A549 (cell line): ENCODE measurements at regions not wholly inside any gene's neighbourhood (a gene's known extent, or its start where the extent isn't known, plus 50 kb on each side); places are given as distances from the start of the nearest gene placed in this dataset.

Experiments used
- ATAC-seq, 2 experiments: fragments of 200-7000 bp in 1 of 2; fragments of >200 bp in 1 of 2; cut with Nextera tagmentation in 1 of 2; cut with Tn5 transposase in 1 of 2; 3 replicates each; pipeline versions ENCODE4 v1.8.0 to v1.9.1; 2018 to 2020; ENCODE audit warnings: mild to moderate bottlenecking in 1 of 2, moderate library complexity in 1 of 2
- CTCF ChIA-PET: fragments of 300-600 bp; sonication (Branson Sonifier 250); formaldehyde crosslinking; extraction: SDS; loops from one replicate; lab custom pipeline; 2021; ENCODE audit warnings: antibody characterized with exemption, inconsistent platforms; lab: Yijun Ruan, JAX
- POLR2A ChIA-PET: fragments of 350-600 bp; formaldehyde crosslinking; extraction: SDS; loops from one replicate; lab custom pipeline; 2021; ENCODE audit warnings: antibody characterized with exemption, inconsistent platforms; lab: Yijun Ruan, JAX
- DNase-seq, 2 experiments: peaks; one replicate each; pipeline versions ENCODE4 v3.0.0 to v3.0.0-alpha.2; 2011 to 2016; ENCODE audit warnings: low read depth in 1 of 2, low spot score in 1 of 2
- FAIRE-seq: peaks from 2 replicates; lab custom pipeline; 2011; peaks lifted over from hg19 to GRCh38; lab: Jason Lieb, UNC
- H3K27ac ChIP-seq, 2 experiments: fragments of >200 bp; sonication (Bioruptor Twin); formaldehyde crosslinking; 3 replicates each; pipeline ENCODE4 v1.5.1; 2016 to 2017
- H3K4me1 ChIP-seq: fragments of >200 bp; sonication (Bioruptor Twin); formaldehyde crosslinking; 3 replicates; pipeline ENCODE4 v1.6.1; 2016
- H3K4me2 ChIP-seq: fragments of >200 bp; sonication (Bioruptor Twin); formaldehyde crosslinking; 3 replicates; pipeline ENCODE4 v1.6.1; 2016
- H3K4me3 ChIP-seq: fragments of >200 bp; sonication (Bioruptor Twin); formaldehyde crosslinking; 3 replicates; pipeline ENCODE4 v1.5.1; 2016
- H3K9me3 ChIP-seq: fragments of >200 bp; sonication (Bioruptor Twin); formaldehyde crosslinking; 3 replicates; pipeline ENCODE4 v1.6.1; 2016
- BHLHE40 ChIP-seq: IDR thresholded peaks from 2 replicates; pipeline ENCODE4 v1.6.1; 2012; ENCODE audit warnings: low read depth, low read length, inconsistent platforms
- CBX8 ChIP-seq: fragments of 200-600 bp; sonication (generic); IDR thresholded peaks from 2 replicates; pipeline ENCODE4 v1.6.1; 2016
- CEBPB ChIP-seq, 2 experiments: fragments of >200 bp in 1 of 2; sonication (Bioruptor Twin) in 1 of 2; formaldehyde crosslinking in 1 of 2; IDR thresholded peaks; 2 replicates each; pipeline ENCODE4 v1.6.1; 2012 to 2016
- CHD4 ChIP-seq: fragments of 200-600 bp; sonication (generic); IDR thresholded peaks from 2 replicates; pipeline ENCODE4 v1.6.1; 2016; ENCODE audit warnings: antibody characterized with exemption, mild to moderate bottlenecking, borderline replicate concordance
- EP300 ChIP-seq, 2 experiments: fragments of >200 bp; sonication (Bioruptor Twin); formaldehyde crosslinking; IDR thresholded peaks; 2 replicates in 1 of 2; 3 replicates in 1 of 2; pipeline ENCODE4 v1.6.1; 2016 to 2017
- FOSL2 ChIP-seq, 2 experiments: fragments of 450-650 bp in 1 of 2; fragments of >200 bp in 1 of 2; sonication (Bioruptor Twin) in 1 of 2; formaldehyde crosslinking; IDR thresholded peaks; 2 replicates each; pipeline versions ENCODE4 v1.5.0 to v1.6.1; 2016 to 2020; ENCODE audit warnings: mild to moderate bottlenecking in 1 of 2, moderate library complexity in 1 of 2
- GATA3 ChIP-seq: IDR thresholded peaks from 2 replicates; pipeline ENCODE4 v1.6.1; 2012; ENCODE audit warnings: borderline replicate concordance
- HDAC2 ChIP-seq: fragments of 200-600 bp; sonication (generic); IDR thresholded peaks from 2 replicates; pipeline ENCODE4 v1.6.1; 2016
- HES2 ChIP-seq: fragments of >200 bp; sonication (Bioruptor Twin); formaldehyde crosslinking; IDR thresholded peaks from 2 replicates; pipeline ENCODE4 v1.6.1; 2016
- HMGXB4 ChIP-seq: fragments of 250-450 bp; sonication (Bioruptor Pico); IDR thresholded peaks from 2 replicates; pipeline ENCODE4 v1.5.0; 2021; ENCODE audit warnings: mild to moderate bottlenecking, moderate library complexity, borderline replicate concordance
- HOXB13 ChIP-seq: fragments of 250-450 bp; sonication (Bioruptor Pico); IDR thresholded peaks from 2 replicates; pipeline ENCODE4 v1.5.0; 2020; ENCODE audit warnings: low read depth, mild to moderate bottlenecking, moderate library complexity
- JUNB ChIP-seq: fragments of >200 bp; sonication (Bioruptor Twin); formaldehyde crosslinking; IDR thresholded peaks from 2 replicates; pipeline ENCODE4 v1.6.1; 2016
- KDM1A ChIP-seq: fragments of 200-600 bp; sonication (generic); IDR thresholded peaks from 2 replicates; pipeline ENCODE4 v1.6.1; 2016; ENCODE audit warnings: low read depth, mild to moderate bottlenecking
- MAFK ChIP-seq: fragments of 450-650 bp; IDR thresholded peaks from 2 replicates; pipeline ENCODE4 v1.6.1; 2014; ENCODE audit not compliant: partially characterized antibody
- MAX ChIP-seq: IDR thresholded peaks from 2 replicates; pipeline ENCODE4 v1.6.1; 2012
- MAZ ChIP-seq: fragments of 150-350 bp; IDR thresholded peaks from 2 replicates; pipeline ENCODE4 v1.6.1; 2014; ENCODE audit warnings: antibody characterized with exemption, low read depth, low read length, borderline replicate concordance
- PBX3 ChIP-seq: IDR thresholded peaks from 2 replicates; pipeline ENCODE4 v1.6.1; 2012
- PHF8 ChIP-seq: fragments of 200-600 bp; sonication (generic); IDR thresholded peaks from 2 replicates; pipeline ENCODE4 v1.6.1; 2016; ENCODE audit warnings: low read depth, mild to moderate bottlenecking, antibody characterized with exemption, moderate library complexity, borderline replicate concordance
- RARB ChIP-seq: fragments of 250-450 bp; sonication (Bioruptor Pico); IDR thresholded peaks from 2 replicates; pipeline ENCODE4 v1.8.0; 2021; ENCODE audit warnings: mild to moderate bottlenecking, moderate library complexity
- RNF2 ChIP-seq: fragments of 200-600 bp; sonication (generic); IDR thresholded peaks from 2 replicates; pipeline ENCODE4 v1.6.1; 2016; ENCODE audit warnings: low read depth, mild to moderate bottlenecking, antibody characterized with exemption, moderate library complexity, borderline replicate concordance
- SMC3 ChIP-seq: fragments of >200 bp; sonication (Bioruptor Twin); formaldehyde crosslinking; IDR thresholded peaks from 3 replicates; pipeline ENCODE4 v1.6.1; 2018; ENCODE audit warnings: inconsistent platforms
- ZC3H11A ChIP-seq: fragments of 450-650 bp; IDR thresholded peaks from 2 replicates; pipeline ENCODE4 v1.6.1; 2014; ENCODE audit warnings: antibody characterized with exemption, mild to moderate bottlenecking
- WGBS: methylation state at CpG from one replicate; pipeline ENCODE4 v1.1.6; 2017; ENCODE audit errors: missing lambda C conversion rate; 5-methylcytosine and 5-hydroxymethylcytosine counted together

GRCh38 chr11:27868709-27869108, 168.5 kb upstream of the BDNF start:
- Histone ChIP-seq H3K4me1 (no peaks in the 10 kb centered on the region), H3K4me3 (no peak overlapping the region), H3K4me2 (no peak overlapping the region), H3K27ac (no peak overlapping the region), H3K9me3 (no peaks in the 10 kb centered on the region)
- FAIRE-seq (no peak), DNase-seq (no peak), ATAC-seq (no peak)
- ChIA-PET POLR2A (no interaction called here), CTCF (interaction anchor here (1.8 kb wide), 1 partner anchor 9 kb away, joined by 4 read pairs; no protein-coding TSS in a partner anchor)
- 91% methylated on average over 1 of the region's 1 CpG for WGBS
- TF ChIP-seq HOXB13 (CRISPR knock-in tag), result no peak
- TF ChIP-seq MAZ, result no peak
- no peak for TF ChIP-seq GATA3
- TF ChIP-seq KDM1A, result no peak
- no peak for TF ChIP-seq HDAC2
- no peak for TF ChIP-seq ZC3H11A
- no peak for TF ChIP-seq CEBPB (IDR thresholded peaks at IDR 0.05)
- TF ChIP-seq SMC3, result no peak
- TF ChIP-seq BHLHE40, result no peak
- no peak for TF ChIP-seq MAX
- no peak for TF ChIP-seq HMGXB4 (CRISPR knock-in tag)
- TF ChIP-seq PBX3, result no peak

- H3K4me1 ChIP-seq, result no peaks in the 10 kb centered on the region
- H3K4me2 ChIP-seq, result no peak overlapping the region
- ChIA-PET POLR2A (no interaction called here), CTCF (interaction anchor here (1.8 to 2.0 kb wide), 2 partner anchors 8 to 11 kb away, joined by 4 to 6 read pairs; no protein-coding TSS in a partner anchor)
- DNase-seq (no peak), FAIRE-seq (no peak), ATAC-seq (no peak)
- TF ChIP-seq PHF8, result no peak
- no peak for TF ChIP-seq CBX8
- H3K4me3 ChIP-seq, result no peak overlapping the region
- H3K27ac ChIP-seq, result no peak overlapping the region
- no peaks in the 10 kb centered on the region for H3K9me3 ChIP-seq
- WGBS, result 68% methylated on average over 1 of the region's 1 CpG
Measured at GRCh38 chr11:27868226-27868625, 168.0 kb upstream of the BDNF start.

- DNase-seq (no peak), ATAC-seq (no peak), FAIRE-seq (no peak)
- CTCF ChIA-PET, result interaction anchor here (1.1 kb wide), 1 partner anchor 22 kb away, joined by 3 read pairs; no protein-coding TSS in a partner anchor
- H3K4me1 ChIP-seq, result peaks cover 6% of the 10 kb centered on the region; the same call in 2 of the 3 replicates
- H3K27ac ChIP-seq, result no peak overlapping the region
- no peaks in the 10 kb centered on the region for H3K9me3 ChIP-seq
- POLR2A ChIA-PET, result no interaction called here
- WGBS, result 69% methylated on average over 3 of the region's 3 CpGs
- H3K4me3 ChIP-seq, result no peak overlapping the region
- TF ChIP-seq CBX8 (no peak), PBX3 (no peak), HES2 (no peak), RARB (no peak), RNF2 (no peak), FOSL2 (IDR thresholded peaks at IDR 0.05) (no peak), FOSL2 (CRISPR knock-in tag; IDR thresholded peaks at IDR 0.05) (no peak), JUNB (no peak), CHD4 (no peak), HOXB13 (CRISPR knock-in tag) (no peak), EP300 (IDR thresholded peaks at IDR 0.05) (no peak), MAFK (no peak)
- H3K4me2 ChIP-seq, result no peak overlapping the region
Measured at GRCh38 chr11:27865105-27865504, 164.8 kb upstream of the BDNF start.
